ENCODE measurements at regions not wholly inside any gene's neighbourhood (a gene's known extent, or its start where the extent isn't known, plus 50 kb on each side); places are given as distances from the start of the nearest gene placed in this dataset.

- no peak for TF ChIP-seq OSR1 (CRISPR knock-in tag; IDR thresholded peaks at IDR 0.05)
- no peak for TF ChIP-seq SNAI2 (CRISPR knock-in tag; IDR thresholded peaks at IDR 0.05)
These were observed 222.8 kb upstream of the CDH7 start for GRCh38 chr18:65527879-65528633.
